IPS-18c (cell line): ENCODE measurements at regions not wholly inside any gene's neighbourhood (a gene's known extent, or its start where the extent isn't known, plus 50 kb on each side); places are given as distances from the start of the nearest gene placed in this dataset.

Experiments
- H3K4me3 ChIP-seq: 2 replicates; pipeline ENCODE4 v1.7.0; 2013; ENCODE audit warnings: low read depth, mild to moderate bottlenecking, low read length, moderate library complexity; ENCODE audit not compliant: insufficient read depth
- H3K9me3 ChIP-seq: one replicate; pipeline ENCODE4 v1.6.1; 2013; ENCODE audit warnings: mild to moderate bottlenecking, low read length, moderate library complexity; ENCODE audit not compliant: control insufficient read depth, insufficient read depth

- no peaks in the 10 kb centered on the region for H3K9me3 ChIP-seq
These were observed 350.6 kb downstream of the NDFIP2 start for GRCh38 chr13:79831556-79831955.

GRCh38 chr13:79830945-79831344, 350.0 kb downstream of the NDFIP2 start:
- Histone ChIP-seq H3K9me3 (no peaks in the 10 kb centered on the region), H3K4me3 (no peak overlapping the region)

More at GRCh38 chr13:79831556-79831955, 350.6 kb downstream of the NDFIP2 start:
- no peak overlapping the region for H3K4me3 ChIP-seq

GRCh38 chr13:79830426-79830825, 349.5 kb downstream of the NDFIP2 start:
- Histone ChIP-seq H3K9me3 (no peaks in the 10 kb centered on the region), H3K4me3 (no peak overlapping the region)

GRCh38 chr13:79829880-79830279, 348.9 kb downstream of the NDFIP2 start:
- Histone ChIP-seq H3K9me3 (no peaks in the 10 kb centered on the region), H3K4me3 (no peak overlapping the region)

GRCh38 chr13:79825959-79826358, 345.0 kb downstream of the NDFIP2 start:
- no peak overlapping the region for H3K4me3 ChIP-seq
- no peaks in the 10 kb centered on the region for H3K9me3 ChIP-seq

- Histone ChIP-seq H3K4me3 (no peak overlapping the region), H3K9me3 (peaks cover 2% of the 10 kb centered on the region)
These were observed 334.1 kb downstream of the NDFIP2 start for GRCh38 chr13:79815041-79815440.

GRCh38 chr13:79812070-79812850, 331.3 kb downstream of the NDFIP2 start:
- H3K9me3 ChIP-seq = peaks cover 2% of the 10 kb centered on the region
- no peak overlapping the region for H3K4me3 ChIP-seq

GRCh38 chr13:79811170-79811569, 330.2 kb downstream of the NDFIP2 start:
- H3K9me3 ChIP-seq = peaks cover 2% of the 10 kb centered on the region
- H3K4me3 ChIP-seq = no peak overlapping the region

GRCh38 chr13:79810669-79811068, 329.7 kb downstream of the NDFIP2 start:
- H3K9me3 ChIP-seq = peaks cover 2% of the 10 kb centered on the region

GRCh38 chr13:79810018-79810417, 329.1 kb downstream of the NDFIP2 start:
- Histone ChIP-seq H3K4me3 (no peak overlapping the region), H3K9me3 (peaks cover 2% of the 10 kb centered on the region)

More at GRCh38 chr13:79810669-79811068, 329.7 kb downstream of the NDFIP2 start:
- H3K4me3 ChIP-seq = no peak overlapping the region

GRCh38 chr13:79808475-79808874, 327.5 kb downstream of the NDFIP2 start:
- peaks cover 2% of the 10 kb centered on the region for H3K9me3 ChIP-seq
- H3K4me3 ChIP-seq = no peak overlapping the region

- Histone ChIP-seq H3K4me3 (no peak overlapping the region), H3K9me3 (peaks cover 2% of the 10 kb centered on the region)
These were observed 326.6 kb downstream of the NDFIP2 start for GRCh38 chr13:79807554-79807953.

- no peak overlapping the region for H3K4me3 ChIP-seq
- H3K9me3 ChIP-seq = peaks cover under 1% of the 10 kb centered on the region
These were observed 325.9 kb downstream of the NDFIP2 start for GRCh38 chr13:79806821-79807220.

GRCh38 chr13:79805317-79805716, 324.4 kb downstream of the NDFIP2 start:
- Histone ChIP-seq H3K4me3 (no peak overlapping the region), H3K9me3 (no peaks in the 10 kb centered on the region)

GRCh38 chr13:79803989-79804388, 323.0 kb downstream of the NDFIP2 start:
- H3K9me3 ChIP-seq = no peaks in the 10 kb centered on the region
- no peak overlapping the region for H3K4me3 ChIP-seq

- Histone ChIP-seq H3K9me3 (no peaks in the 10 kb centered on the region), H3K4me3 (no peak overlapping the region)
These were observed 322.3 kb downstream of the NDFIP2 start for GRCh38 chr13:79803296-79803695.

- no peaks in the 10 kb centered on the region for H3K9me3 ChIP-seq
- no peak overlapping the region for H3K4me3 ChIP-seq
These were observed 321.6 kb downstream of the NDFIP2 start for GRCh38 chr13:79802389-79803085.
